H1 (cell line): ENCODE measurements at regions not wholly inside any gene's neighbourhood (a gene's known extent, or its start where the extent isn't known, plus 50 kb on each side); places are given as distances from the start of the nearest gene placed in this dataset.

ENCODE experiments used
- CTCF ChIA-PET: fragments of 300-600 bp; sonication (Branson Sonifier 250); formaldehyde crosslinking; loops from one replicate; lab custom pipeline; 2021; ENCODE audit not compliant: partially characterized antibody; lab: Charles Lee
- POLR2A ChIA-PET: fragments of 300-600 bp; sonication (Branson Sonifier 250); formaldehyde crosslinking; loops from one replicate; lab custom pipeline; 2021; ENCODE audit warnings: inconsistent platforms; ENCODE audit not compliant: partially characterized antibody; lab: Charles Lee
- DNase-seq, 2 experiments: peaks; one replicate each; pipeline versions ENCODE4 v3.0.0 to v3.0.0-alpha.2; 2010 to 2022; ENCODE audit warnings: low spot score in 2 of 2, low read depth in 1 of 2, mixed read lengths in 1 of 2
- FAIRE-seq: peaks from 2 replicates; lab custom pipeline; 2011; peaks lifted over from hg19 to GRCh38; lab: Jason Lieb, UNC
- H2AFZ ChIP-seq: 2 replicates; pipeline ENCODE4 v1.8.1; 2012; ENCODE audit warnings: low read length, inconsistent platforms
- H2AK5ac ChIP-seq: 2 replicates; pipeline ENCODE4 v1.6.1; 2013; ENCODE audit warnings: low read depth, low read length
- H2BK120ac ChIP-seq: replicated peaks from 2 replicates; pipeline ENCODE3; 2013; ENCODE audit warnings: low read depth, low read length, inconsistent platforms
- H2BK12ac ChIP-seq: 2 replicates; pipeline ENCODE4 v1.6.1; 2013; ENCODE audit warnings: low read depth, low read length
- H2BK15ac ChIP-seq: 2 replicates; pipeline ENCODE4 v1.6.1; 2013; ENCODE audit warnings: low read length
- H2BK20ac ChIP-seq: 2 replicates; pipeline ENCODE4 v1.6.1; 2013; ENCODE audit warnings: low read length
- H2BK5ac ChIP-seq: 2 replicates; pipeline ENCODE4 v1.6.1; 2013; ENCODE audit warnings: low read depth, low read length
- H3K14ac ChIP-seq: 2 replicates; pipeline ENCODE4 v1.6.1; 2013; ENCODE audit warnings: inconsistent platforms; ENCODE audit not compliant: insufficient read length
- H3K18ac ChIP-seq: 2 replicates; pipeline ENCODE4 v1.6.1; 2013; ENCODE audit warnings: low read length; ENCODE audit errors: extremely low read depth
- H3K23ac ChIP-seq: 2 replicates; pipeline ENCODE4 v1.6.1; 2013; ENCODE audit warnings: inconsistent platforms; ENCODE audit not compliant: insufficient read length
- H3K23me2 ChIP-seq: 2 replicates; pipeline ENCODE4 v1.6.1; 2013; ENCODE audit warnings: low read depth, low read length
- H3K27ac ChIP-seq: 2 replicates; pipeline ENCODE4 v1.6.1; 2011; ENCODE audit warnings: low read depth, low read length, inconsistent platforms
- H3K27me3 ChIP-seq, 4 experiments: replicated peaks in 1 of 4; 1 replicate in 1 of 4; 2 replicates in 3 of 4; pipeline versions ENCODE4 v1.6.1 to v1.8.1; 2011 to 2013; ENCODE audit warnings: low read length in 3 of 4, mild to moderate bottlenecking in 3 of 4, inconsistent platforms in 2 of 4, mixed read lengths in 2 of 4, moderate library complexity in 1 of 4; ENCODE audit not compliant: control insufficient read depth in 3 of 4, insufficient read depth in 3 of 4; ENCODE audit errors: extremely low read depth in 1 of 4
- H3K36me3 ChIP-seq, 4 experiments: 2 replicates each; pipeline versions ENCODE4 v1.6.1 to v1.8.1; 2011 to 2013; ENCODE audit warnings: mild to moderate bottlenecking in 4 of 4, low read length in 3 of 4, moderate library complexity in 2 of 4, control low read depth in 1 of 4, inconsistent platforms in 1 of 4; ENCODE audit not compliant: insufficient read depth in 4 of 4, control insufficient read depth in 2 of 4
- H3K4ac ChIP-seq: replicated peaks from 2 replicates; pipeline ENCODE3; 2013; ENCODE audit warnings: low read length, low read depth, mixed read lengths, inconsistent platforms; ENCODE audit not compliant: insufficient read length
- H3K4me1 ChIP-seq, 4 experiments: replicated peaks in 1 of 4; 1 replicate in 1 of 4; 2 replicates in 3 of 4; pipeline versions ENCODE4 v1.6.1 to v1.8.1; 2011 to 2013; ENCODE audit warnings: low read length in 3 of 4, inconsistent platforms in 2 of 4, mixed read lengths in 1 of 4; ENCODE audit not compliant: insufficient read depth in 4 of 4, control insufficient read depth in 3 of 4
- H3K4me2 ChIP-seq, 2 experiments: 2 replicates each; pipeline versions ENCODE4 v1.6.1 to v1.8.1; 2011 to 2013; ENCODE audit warnings: low read depth in 2 of 2, low read length in 2 of 2, control low read depth in 1 of 2, inconsistent platforms in 1 of 2, mild to moderate bottlenecking in 1 of 2; ENCODE audit not compliant: insufficient read depth in 1 of 2
- H3K4me3 ChIP-seq, 4 experiments: fragments of 200-600, 300-600 bp in 1 of 4; sonication (generic), shearing (Covaris generic), sonication (Bioruptor Twin) in 1 of 4; 2 replicates each; pipeline versions ENCODE4 v1.5.1 to v1.8.1; 2011 to 2016; ENCODE audit warnings: low read length in 4 of 4, low read depth in 3 of 4, control low read depth in 2 of 4, inconsistent platforms in 2 of 4, mild to moderate bottlenecking in 2 of 4, mixed read lengths in 1 of 4, moderate library complexity in 1 of 4; ENCODE audit not compliant: insufficient read depth in 2 of 4; ENCODE audit errors: extremely low read depth in 1 of 4
- H3K56ac ChIP-seq: replicated peaks from 2 replicates; pipeline ENCODE3; 2013; ENCODE audit warnings: low read depth, mild to moderate bottlenecking, mixed read lengths, low read length, inconsistent platforms; ENCODE audit not compliant: insufficient read length
- H3K79me1 ChIP-seq: 2 replicates; pipeline ENCODE4 v1.6.1; 2013; ENCODE audit warnings: low read depth, low read length, control low read depth
- H3K79me2 ChIP-seq, 2 experiments: 2 replicates each; pipeline versions ENCODE4 v1.6.1 to v1.8.1; 2012 to 2013; ENCODE audit warnings: low read length in 2 of 2, mild to moderate bottlenecking in 2 of 2, inconsistent platforms in 1 of 2; ENCODE audit not compliant: insufficient read depth in 2 of 2, control insufficient read depth in 1 of 2
- H3K9ac ChIP-seq, 4 experiments: replicated peaks in 1 of 4; 1 replicate in 1 of 4; 2 replicates in 3 of 4; pipeline versions ENCODE4 v1.6.1 to v1.8.1; 2011 to 2013; ENCODE audit warnings: low read depth in 3 of 4, low read length in 3 of 4, control low read depth in 2 of 4, mild to moderate bottlenecking in 2 of 4, moderate library complexity in 2 of 4, inconsistent platforms in 1 of 4; ENCODE audit errors: extremely low read depth in 1 of 4
- H3K9me3 ChIP-seq, 2 experiments: 2 replicates each; pipeline versions ENCODE4 v1.6.1 to v1.8.1; 2012 to 2013; ENCODE audit warnings: mild to moderate bottlenecking in 2 of 2, moderate library complexity in 2 of 2, control low read depth in 1 of 2, inconsistent platforms in 1 of 2, low read depth in 1 of 2, low read length in 1 of 2, mixed read lengths in 1 of 2; ENCODE audit not compliant: insufficient read depth in 2 of 2
- H4K20me1 ChIP-seq, 2 experiments: replicated peaks in 1 of 2; 2 replicates each; pipeline versions ENCODE3 to v1.8.1; 2011 to 2013; ENCODE audit warnings: inconsistent platforms in 2 of 2, low read length in 2 of 2, mild to moderate bottlenecking in 1 of 2; ENCODE audit not compliant: insufficient read depth in 2 of 2, control insufficient read depth in 1 of 2
- H4K5ac ChIP-seq: 2 replicates; pipeline ENCODE4 v1.6.1; 2013; ENCODE audit warnings: low read length, low read depth, mixed read lengths, inconsistent platforms; ENCODE audit not compliant: insufficient read length
- H4K8ac ChIP-seq: 2 replicates; pipeline ENCODE4 v1.8.0; 2013; ENCODE audit warnings: mild to moderate bottlenecking, moderate library complexity, low read length, inconsistent platforms; ENCODE audit not compliant: insufficient read depth; ENCODE audit errors: extremely low read depth
- H4K91ac ChIP-seq: replicated peaks from 2 replicates; pipeline ENCODE3; 2013; ENCODE audit warnings: low read length, mixed read lengths, inconsistent platforms; ENCODE audit not compliant: insufficient read length
- WGBS, 2 experiments: shearing (Covaris generic) in 1 of 2; methylation state at CpG; one replicate each; pipeline versions ENCODE4 v1.1.6 to v1.1.7; 2013 to 2015; ENCODE audit warnings: low lambda C conversion rate in 2 of 2, mixed read lengths in 2 of 2, inconsistent platforms in 1 of 2, low coverage in 1 of 2, missing lambda C conversion rate in 1 of 2; ENCODE audit not compliant: insufficient replicate concordance in 2 of 2, insufficient coverage in 1 of 2, insufficient read length in 1 of 2; ENCODE audit errors: extremely low coverage in 1 of 2, missing lambda C conversion rate in 1 of 2; 5-methylcytosine and 5-hydroxymethylcytosine counted together

GRCh38 chr13:73948848-73949529, 185.2 kb downstream of the KLF12 start:
- H4K91ac ChIP-seq, result no peak overlapping the region
- 100% methylated on average over 1 of the region's 1 CpG; no CpG with 5 or more reads in 1 of the 2 experiments for WGBS, 2 experiments
- no peak overlapping the region for H4K5ac ChIP-seq
- no peak overlapping the region for H2AFZ ChIP-seq
- no peak overlapping the region for H3K4ac ChIP-seq
- no peak overlapping the region for H3K14ac ChIP-seq
- H2BK5ac ChIP-seq, result no peak overlapping the region
- no peaks in the 10 kb centered on the region for H3K79me2 ChIP-seq
- H3K23me2 ChIP-seq, result no peaks in the 10 kb centered on the region
- H3K9ac ChIP-seq, result no peak overlapping the region
- H3K18ac ChIP-seq, result no peak overlapping the region
- H3K36me3 ChIP-seq, result no peaks in the 10 kb centered on the region
- H3K23ac ChIP-seq, result no peak overlapping the region
- CTCF ChIA-PET, result no interaction called here
- H4K8ac ChIP-seq, result no peak overlapping the region
- H3K4me2 ChIP-seq, result no peak overlapping the region
- H2BK20ac ChIP-seq, result no peak overlapping the region
- peaks cover 0 to 4% (median 0%) of the 10 kb centered on the region in 4 experiments; a peak in 1 of 7 replicates for H3K4me1 ChIP-seq
- H3K27me3 ChIP-seq, result no peaks in the 10 kb centered on the region
- FAIRE-seq, result no peak
- H3K9me3 ChIP-seq, result no peaks in the 10 kb centered on the region
- no peaks in the 10 kb centered on the region for H4K20me1 ChIP-seq
- no peak overlapping the region for H3K27ac ChIP-seq
- no peaks in the 10 kb centered on the region for H3K79me1 ChIP-seq
- DNase-seq, result no peak
- H3K56ac ChIP-seq, result no peak overlapping the region
- H2AK5ac ChIP-seq, result no peak overlapping the region
- H2BK15ac ChIP-seq, result no peak overlapping the region
- POLR2A ChIA-PET, result no interaction called here
- H3K4me3 ChIP-seq, result no peak overlapping the region
- H2BK120ac ChIP-seq, result no peak overlapping the region
- no peak overlapping the region for H2BK12ac ChIP-seq
